H9 (cell line): ENCODE measurements at regions not wholly inside any gene's neighbourhood (a gene's known extent, or its start where the extent isn't known, plus 50 kb on each side); places are given as distances from the start of the nearest gene placed in this dataset.

Experiments used
- DNase-seq: peaks from one replicate; pipeline ENCODE4 v3.0.0-alpha.2; 2017
- H2AFZ ChIP-seq: one replicate; pipeline ENCODE4 v1.6.1; 2013; ENCODE audit warnings: mild to moderate bottlenecking, low read length, control low read depth, moderate library complexity
- H2AK5ac ChIP-seq: 2 replicates; pipeline ENCODE4 v1.6.1; 2013; ENCODE audit warnings: low read length, control low read depth, mixed read lengths; ENCODE audit not compliant: insufficient read length
- H2BK120ac ChIP-seq: one replicate; pipeline ENCODE4 v1.6.1; 2013; ENCODE audit warnings: low read depth, mild to moderate bottlenecking, low read length, control low read depth, inconsistent platforms; ENCODE audit not compliant: poor library complexity, severe bottlenecking
- H2BK12ac ChIP-seq: 2 replicates; pipeline ENCODE4 v1.6.1; 2013; ENCODE audit warnings: low read length, control low read depth, mixed read lengths, low read depth; ENCODE audit not compliant: insufficient read length
- H2BK15ac ChIP-seq: 2 replicates; pipeline ENCODE4 v1.6.1; 2013; ENCODE audit warnings: low read depth, low read length, control low read depth
- H2BK20ac ChIP-seq: one replicate; pipeline ENCODE4 v1.6.1; 2013; ENCODE audit warnings: low read depth, mild to moderate bottlenecking, low read length, control low read depth, inconsistent platforms; ENCODE audit not compliant: poor library complexity, severe bottlenecking
- H2BK5ac ChIP-seq: 2 replicates; pipeline ENCODE4 v1.6.1; 2013; ENCODE audit warnings: low read length, control low read depth, mixed read lengths; ENCODE audit not compliant: insufficient read length
- H3K14ac ChIP-seq: 2 replicates; pipeline ENCODE4 v1.6.1; 2013; ENCODE audit warnings: low read length, control low read depth; ENCODE audit not compliant: insufficient read depth
- H3K18ac ChIP-seq: 2 replicates; pipeline ENCODE4 v1.6.1; 2013; ENCODE audit warnings: low read depth, mild to moderate bottlenecking, mixed read lengths, low read length, control low read depth; ENCODE audit not compliant: insufficient read length
- H3K23ac ChIP-seq: 2 replicates; pipeline ENCODE4 v1.6.1; 2013; ENCODE audit warnings: low read length, control low read depth, mixed read lengths, low read depth; ENCODE audit not compliant: insufficient read length
- H3K23me2 ChIP-seq: 2 replicates; pipeline ENCODE4 v1.6.1; 2013; ENCODE audit warnings: low read depth, mild to moderate bottlenecking, mixed read lengths, low read length, control low read depth; ENCODE audit not compliant: insufficient read length, poor library complexity, severe bottlenecking
- H3K27ac ChIP-seq: 2 replicates; pipeline ENCODE4 v1.5.1; 2013; ENCODE audit warnings: low read length, control low read depth, mixed read lengths, low read depth; ENCODE audit not compliant: insufficient read length
- H3K27me3 ChIP-seq: 2 replicates; pipeline ENCODE4 v1.6.1; 2013; ENCODE audit warnings: low read length, control low read depth, inconsistent platforms; ENCODE audit not compliant: insufficient read depth
- H3K4ac ChIP-seq: 2 replicates; pipeline ENCODE4 v1.6.1; 2013; ENCODE audit warnings: low read depth, mild to moderate bottlenecking, control low read depth, inconsistent platforms, low read length, moderate library complexity
- H3K4me1 ChIP-seq: 2 replicates; pipeline ENCODE4 v1.6.1; 2013; ENCODE audit warnings: low read length, control low read depth, inconsistent platforms; ENCODE audit not compliant: insufficient read depth
- H3K4me2 ChIP-seq: 2 replicates; pipeline ENCODE4 v1.6.1; 2013; ENCODE audit warnings: low read length, control low read depth, mixed read lengths; ENCODE audit not compliant: insufficient read length, insufficient read depth
- H3K56ac ChIP-seq: 2 replicates; pipeline ENCODE4 v1.6.1; 2013; ENCODE audit warnings: low read depth, mild to moderate bottlenecking, mixed read lengths, low read length, control low read depth; ENCODE audit not compliant: insufficient read length
- H3K79me1 ChIP-seq: 2 replicates; pipeline ENCODE4 v1.6.1; 2013; ENCODE audit warnings: low read depth, mild to moderate bottlenecking, moderate library complexity, low read length, control low read depth, inconsistent platforms; ENCODE audit not compliant: insufficient read depth, poor library complexity, severe bottlenecking
- H3K79me2 ChIP-seq: 2 replicates; pipeline ENCODE4 v1.6.1; 2013; ENCODE audit warnings: low read length, control low read depth, inconsistent platforms; ENCODE audit not compliant: insufficient read depth
- H3K9ac ChIP-seq: 2 replicates; pipeline ENCODE4 v1.6.1; 2013; ENCODE audit warnings: low read length, control low read depth, mixed read lengths; ENCODE audit not compliant: insufficient read length; ENCODE audit errors: extremely low read depth
- H3K9me3 ChIP-seq: one replicate; pipeline ENCODE4 v1.6.1; 2013; ENCODE audit warnings: low read depth, low read length, inconsistent platforms; ENCODE audit not compliant: control insufficient read depth
- H3T11ph ChIP-seq: one replicate; pipeline ENCODE4 v1.6.1; 2013; ENCODE audit warnings: mild to moderate bottlenecking, low read length, control low read depth, inconsistent platforms
- H4K20me1 ChIP-seq: one replicate; pipeline ENCODE4 v1.6.1; 2013; ENCODE audit not compliant: control insufficient read depth, insufficient read length, insufficient read depth
- H4K5ac ChIP-seq: 2 replicates; pipeline ENCODE4 v1.6.1; 2013; ENCODE audit warnings: low read depth, mild to moderate bottlenecking, mixed read lengths, low read length, control low read depth; ENCODE audit not compliant: insufficient read length
- H4K8ac ChIP-seq: replicated peaks from 2 replicates; pipeline ENCODE4 v1.6.1; 2013; ENCODE audit warnings: low read length, control low read depth, mixed read lengths, low read depth; ENCODE audit not compliant: insufficient read length
- H4K91ac ChIP-seq: 2 replicates; pipeline ENCODE4 v1.6.1; 2013; ENCODE audit warnings: low read depth, mild to moderate bottlenecking, moderate library complexity, mixed read lengths, low read length, control low read depth; ENCODE audit not compliant: insufficient read length
- H3K27ac Mint-ChIP-seq, 3 experiments: 2 replicates in 2 of 3; 3 replicates in 1 of 3; pipeline ENCODE4 v1.8.0; 2020 to 2021; ENCODE audit warnings: mixed read lengths in 3 of 3, mild to moderate bottlenecking in 1 of 3, moderate library complexity in 1 of 3
- H3K27me3 Mint-ChIP-seq: 2 replicates; pipeline ENCODE4 v1.8.0; 2021; ENCODE audit warnings: low read depth, mild to moderate bottlenecking, moderate library complexity, mixed read lengths
- H3K36me3 Mint-ChIP-seq, 3 experiments: 2 replicates in 2 of 3; 3 replicates in 1 of 3; pipeline ENCODE4 v1.8.0; 2020 to 2021; ENCODE audit warnings: low read depth in 3 of 3, mixed read lengths in 3 of 3; ENCODE audit not compliant: insufficient read depth in 1 of 3
- H3K4me1 Mint-ChIP-seq, 2 experiments: 2 replicates each; pipeline ENCODE4 v1.8.0; 2020; ENCODE audit warnings: mixed read lengths in 2 of 2
- H3K4me3 Mint-ChIP-seq, 2 experiments: 2 replicates in 1 of 2; 3 replicates in 1 of 2; pipeline ENCODE4 v1.8.0; 2020 to 2021; ENCODE audit warnings: mild to moderate bottlenecking in 2 of 2, mixed read lengths in 2 of 2, moderate library complexity in 1 of 2
- H3K9me3 Mint-ChIP-seq, 2 experiments: 2 replicates in 1 of 2; 3 replicates in 1 of 2; pipeline ENCODE4 v1.8.0; 2020; ENCODE audit warnings: mild to moderate bottlenecking in 2 of 2, mixed read lengths in 2 of 2, moderate library complexity in 1 of 2
- WGBS: extraction: QIAGEN DNeasy Blood & Tissue Kit; methylation state at CpG from one replicate; pipeline ENCODE4 v1.1.7; 2013; ENCODE audit warnings: missing lambda C conversion rate, low lambda C conversion rate, mixed read lengths; ENCODE audit not compliant: insufficient read length; ENCODE audit errors: extremely low coverage; 5-methylcytosine and 5-hydroxymethylcytosine counted together
- TF ChIP-seq, protein P1 (sequence below): fragments of 200-600 bp; sonication (generic); conservative IDR thresholded peaks from 3 replicates; pipeline ENCODE4 v1.8.0; 2021; ENCODE audit warnings: antibody characterized with exemption, mild to moderate bottlenecking

DNA sequence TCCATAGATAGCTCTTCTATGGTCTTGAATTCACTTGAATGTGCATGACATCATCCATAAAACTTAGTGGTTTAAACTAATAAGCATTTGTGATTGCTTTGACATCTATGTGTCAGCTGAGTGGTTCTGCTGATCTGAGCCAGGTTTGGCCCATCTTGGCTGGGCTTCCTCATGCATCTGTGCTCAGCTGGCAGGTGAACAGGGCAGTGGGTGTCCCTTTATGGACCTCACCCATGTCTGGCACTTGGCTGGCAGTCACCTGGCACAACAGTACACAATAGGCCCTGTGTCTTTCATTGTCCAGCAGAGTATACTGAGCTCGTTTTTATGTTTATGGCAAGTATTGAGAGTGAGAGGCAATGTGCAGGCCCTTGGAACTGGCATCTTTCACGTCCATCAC, 73.7 kb upstream of the CNTN6 start:
- Histone ChIP-seq H3K79me2 (no peaks in the 10 kb centered on the region), H2BK15ac (no peak overlapping the region), H2AK5ac (no peak overlapping the region), H3T11ph (no peak overlapping the region), H2BK20ac (no peak overlapping the region), H3K4me1 (no peaks in the 10 kb centered on the region), H3K9ac (no peak overlapping the region), H2BK12ac (no peak overlapping the region), H2BK5ac (no peak overlapping the region), H3K27me3 (no peaks in the 10 kb centered on the region), H4K91ac (no peak overlapping the region), H3K18ac (no peak overlapping the region), H3K79me1 (no peaks in the 10 kb centered on the region), H4K20me1 (no peaks in the 10 kb centered on the region), H3K27ac (no peak overlapping the region), H3K23ac (no peak overlapping the region), H3K56ac (no peak overlapping the region), H3K4ac (no peak overlapping the region), H3K14ac (no peak overlapping the region), H3K23me2 (no peaks in the 10 kb centered on the region), H4K5ac (no peak overlapping the region), H4K8ac (no peak overlapping the region), H3K9me3 (no peaks in the 10 kb centered on the region), H3K4me2 (no peak overlapping the region), H2BK120ac (no peak overlapping the region), H2AFZ (no peak overlapping the region)
- Mint-ChIP-seq H3K4me3 (no peak overlapping the region), H3K9me3 (no peaks in the 10 kb centered on the region; a peak in 1 of 5 replicates), H3K4me1 (no peaks in the 10 kb centered on the region), H3K27me3 (no peaks in the 10 kb centered on the region), H3K36me3 (no peaks in the 10 kb centered on the region), H3K27ac (no peak overlapping the region)
- no peak for DNase-seq
- TF ChIP-seq, protein P1, sequence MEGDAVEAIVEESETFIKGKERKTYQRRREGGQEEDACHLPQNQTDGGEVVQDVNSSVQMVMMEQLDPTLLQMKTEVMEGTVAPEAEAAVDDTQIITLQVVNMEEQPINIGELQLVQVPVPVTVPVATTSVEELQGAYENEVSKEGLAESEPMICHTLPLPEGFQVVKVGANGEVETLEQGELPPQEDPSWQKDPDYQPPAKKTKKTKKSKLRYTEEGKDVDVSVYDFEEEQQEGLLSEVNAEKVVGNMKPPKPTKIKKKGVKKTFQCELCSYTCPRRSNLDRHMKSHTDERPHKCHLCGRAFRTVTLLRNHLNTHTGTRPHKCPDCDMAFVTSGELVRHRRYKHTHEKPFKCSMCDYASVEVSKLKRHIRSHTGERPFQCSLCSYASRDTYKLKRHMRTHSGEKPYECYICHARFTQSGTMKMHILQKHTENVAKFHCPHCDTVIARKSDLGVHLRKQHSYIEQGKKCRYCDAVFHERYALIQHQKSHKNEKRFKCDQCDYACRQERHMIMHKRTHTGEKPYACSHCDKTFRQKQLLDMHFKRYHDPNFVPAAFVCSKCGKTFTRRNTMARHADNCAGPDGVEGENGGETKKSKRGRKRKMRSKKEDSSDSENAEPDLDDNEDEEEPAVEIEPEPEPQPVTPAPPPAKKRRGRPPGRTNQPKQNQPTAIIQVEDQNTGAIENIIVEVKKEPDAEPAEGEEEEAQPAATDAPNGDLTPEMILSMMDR = no peak
- WGBS = no CpG with 5 or more reads among the region's 2 CpGs
